ENCODE measurements at regions not wholly inside any gene's neighbourhood (a gene's known extent, or its start where the extent isn't known, plus 50 kb on each side); places are given as distances from the start of the nearest gene placed in this dataset.

- Histone ChIP-seq H3K27me3 (no peaks in the 10 kb centered on the region), H3K4me3 (no peak overlapping the region), H3K27ac (no peak overlapping the region), H3K36me3 (no peaks in the 10 kb centered on the region), H3K9me3 (no peaks in the 10 kb centered on the region), H3K4me1 (peaks cover 0 to 2% (median 0%) of the 10 kb centered on the region in 3 donors)
- ATAC-seq (no peak), DNase-seq (no peak), FAIRE-seq (no peak)
- WGBS, 2 donors: 73 to 81% methylated on average over 6 of the region's 6 CpGs
- TF ChIP-seq, protein P1, sequence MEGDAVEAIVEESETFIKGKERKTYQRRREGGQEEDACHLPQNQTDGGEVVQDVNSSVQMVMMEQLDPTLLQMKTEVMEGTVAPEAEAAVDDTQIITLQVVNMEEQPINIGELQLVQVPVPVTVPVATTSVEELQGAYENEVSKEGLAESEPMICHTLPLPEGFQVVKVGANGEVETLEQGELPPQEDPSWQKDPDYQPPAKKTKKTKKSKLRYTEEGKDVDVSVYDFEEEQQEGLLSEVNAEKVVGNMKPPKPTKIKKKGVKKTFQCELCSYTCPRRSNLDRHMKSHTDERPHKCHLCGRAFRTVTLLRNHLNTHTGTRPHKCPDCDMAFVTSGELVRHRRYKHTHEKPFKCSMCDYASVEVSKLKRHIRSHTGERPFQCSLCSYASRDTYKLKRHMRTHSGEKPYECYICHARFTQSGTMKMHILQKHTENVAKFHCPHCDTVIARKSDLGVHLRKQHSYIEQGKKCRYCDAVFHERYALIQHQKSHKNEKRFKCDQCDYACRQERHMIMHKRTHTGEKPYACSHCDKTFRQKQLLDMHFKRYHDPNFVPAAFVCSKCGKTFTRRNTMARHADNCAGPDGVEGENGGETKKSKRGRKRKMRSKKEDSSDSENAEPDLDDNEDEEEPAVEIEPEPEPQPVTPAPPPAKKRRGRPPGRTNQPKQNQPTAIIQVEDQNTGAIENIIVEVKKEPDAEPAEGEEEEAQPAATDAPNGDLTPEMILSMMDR (IDR thresholded peaks at IDR 0.05): no peak
- intact Hi-C loops (cut with DNase I): no loop called here
These were observed 325.0 kb upstream of the PKDCC start for GRCh38 chr2:41722668-41723369.

GRCh38 chr2:41723526-41723925 lies 324.3 kb upstream of the PKDCC start:
- Histone ChIP-seq H3K9me3 (no peaks in the 10 kb centered on the region), H3K27me3 (no peaks in the 10 kb centered on the region), H3K4me3 (no peak overlapping the region), H3K36me3 (no peaks in the 10 kb centered on the region), H3K27ac (no peak overlapping the region), H3K4me1 (peaks cover 0 to 2% (median 0%) of the 10 kb centered on the region in 3 donors)
- FAIRE-seq: no peak
- intact Hi-C loops (cut with DNase I): no loop called here
- DNase-seq: no peak
- WGBS, 2 donors: 72 to 81% methylated on average over 3 of the region's 3 CpGs
- TF ChIP-seq, protein P1 (IDR thresholded peaks at IDR 0.05): no peak
- ATAC-seq: no peak

- ATAC-seq (no peak), DNase-seq (no peak), FAIRE-seq (no peak)
- no peaks in the 10 kb centered on the region for H3K27me3 ChIP-seq
- H3K27ac ChIP-seq: no peak overlapping the region
- intact Hi-C loops (cut with DNase I): no loop called here
- no peak overlapping the region for H3K4me3 ChIP-seq
- no peaks in the 10 kb centered on the region for H3K9me3 ChIP-seq
- TF ChIP-seq, protein P1 (IDR thresholded peaks at IDR 0.05): no peak
- no peaks in the 10 kb centered on the region for H3K36me3 ChIP-seq
- 40 to 47% methylated on average over 3 of the region's 3 CpGs for WGBS, 2 donors
- H3K4me1 ChIP-seq: peaks cover 0 to 2% (median 0%) of the 10 kb centered on the region in 3 donors
These were observed 323.4 kb upstream of the PKDCC start for GRCh38 chr2:41724465-41724864.

DNA sequence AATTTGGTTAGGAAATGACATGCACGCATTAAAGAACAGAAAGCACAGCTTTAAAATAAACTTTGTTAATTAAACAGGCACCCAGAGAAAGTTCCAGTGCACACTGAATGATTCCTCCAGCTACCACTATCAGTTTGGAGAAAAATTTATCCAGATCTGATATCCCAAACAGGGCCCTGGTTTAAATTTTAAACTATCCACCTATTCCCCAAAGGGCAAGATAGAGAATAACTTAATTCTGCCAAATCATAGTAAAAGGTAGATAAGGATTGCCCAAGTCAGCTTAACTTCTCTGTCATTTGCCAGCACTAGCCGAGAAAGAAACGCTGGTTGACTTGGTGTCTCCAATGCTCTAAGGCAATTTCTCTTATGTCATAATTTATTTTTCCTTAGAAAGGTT lies 321.9 kb upstream of the PKDCC start:
- FAIRE-seq (no peak), ATAC-seq (no peak), DNase-seq (no peak)
- H3K27me3 ChIP-seq: no peaks in the 10 kb centered on the region
- H3K36me3 ChIP-seq: no peaks in the 10 kb centered on the region
- H3K4me1 ChIP-seq: no peaks in the 10 kb centered on the region
- TF ChIP-seq, protein P1 (IDR thresholded peaks at IDR 0.05): no peak
- no peaks in the 10 kb centered on the region for H3K9me3 ChIP-seq
- no peak overlapping the region for H3K27ac ChIP-seq
- 39 to 56% methylated on average over 3 of the region's 3 CpGs for WGBS, 2 donors
- intact Hi-C loops (cut with DNase I): no loop called here
- H3K4me3 ChIP-seq: no peak overlapping the region

DNA sequence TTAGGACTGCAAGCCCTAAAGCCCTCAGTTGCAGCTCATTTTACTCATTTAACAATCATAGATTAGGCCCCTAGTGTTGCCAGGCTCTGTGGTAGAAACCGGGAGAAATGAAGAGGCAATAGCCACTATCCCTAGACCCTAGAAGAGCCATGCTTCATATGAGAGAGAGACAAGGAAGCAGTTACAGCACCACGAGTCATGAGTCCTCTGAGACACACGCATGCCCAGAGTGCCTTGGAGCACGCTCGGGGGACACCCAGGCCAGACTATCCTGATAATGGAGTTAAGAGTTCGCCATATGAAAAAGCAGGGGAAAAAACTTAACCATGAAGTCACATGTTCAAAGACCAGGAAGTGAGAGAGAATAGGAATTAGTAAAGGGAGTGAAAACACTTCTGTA lies 321.5 kb upstream of the PKDCC start:
- TF ChIP-seq, protein P1 (IDR thresholded peaks at IDR 0.05): no peak
- no peaks in the 10 kb centered on the region for H3K27me3 ChIP-seq
- no peak overlapping the region for H3K27ac ChIP-seq
- intact Hi-C loops (cut with DNase I): no loop called here
- no peaks in the 10 kb centered on the region for H3K36me3 ChIP-seq
- WGBS, 2 donors: 89 to 97% methylated on average over 6 of the region's 6 CpGs
- no peak for ATAC-seq
- no peak for FAIRE-seq
- H3K4me1 ChIP-seq: no peaks in the 10 kb centered on the region
- DNase-seq: no peak
- no peak overlapping the region for H3K4me3 ChIP-seq
- H3K9me3 ChIP-seq: no peaks in the 10 kb centered on the region

Data from pancreas (tissue), 10 donors.